SW 1271 (cell line): ENCODE measurements at regions not wholly inside any gene's neighbourhood (a gene's known extent, or its start where the extent isn't known, plus 50 kb on each side); places are given as distances from the start of the nearest gene placed in this dataset.
A peak's percentile ranks its signal among the peaks of the same experiment; 100 is the strongest.
"Not testable (repeated sequence)": the region's sequence is repeated elsewhere in the genome, so short reads cannot be mapped to it uniquely, and the experiment has no call there.

ENCODE experiments used
- DNase-seq, 2 experiments: peaks; one replicate each; lab custom pipeline; 2025; lab: John Stamatoyannopoulos, UW

DNA sequence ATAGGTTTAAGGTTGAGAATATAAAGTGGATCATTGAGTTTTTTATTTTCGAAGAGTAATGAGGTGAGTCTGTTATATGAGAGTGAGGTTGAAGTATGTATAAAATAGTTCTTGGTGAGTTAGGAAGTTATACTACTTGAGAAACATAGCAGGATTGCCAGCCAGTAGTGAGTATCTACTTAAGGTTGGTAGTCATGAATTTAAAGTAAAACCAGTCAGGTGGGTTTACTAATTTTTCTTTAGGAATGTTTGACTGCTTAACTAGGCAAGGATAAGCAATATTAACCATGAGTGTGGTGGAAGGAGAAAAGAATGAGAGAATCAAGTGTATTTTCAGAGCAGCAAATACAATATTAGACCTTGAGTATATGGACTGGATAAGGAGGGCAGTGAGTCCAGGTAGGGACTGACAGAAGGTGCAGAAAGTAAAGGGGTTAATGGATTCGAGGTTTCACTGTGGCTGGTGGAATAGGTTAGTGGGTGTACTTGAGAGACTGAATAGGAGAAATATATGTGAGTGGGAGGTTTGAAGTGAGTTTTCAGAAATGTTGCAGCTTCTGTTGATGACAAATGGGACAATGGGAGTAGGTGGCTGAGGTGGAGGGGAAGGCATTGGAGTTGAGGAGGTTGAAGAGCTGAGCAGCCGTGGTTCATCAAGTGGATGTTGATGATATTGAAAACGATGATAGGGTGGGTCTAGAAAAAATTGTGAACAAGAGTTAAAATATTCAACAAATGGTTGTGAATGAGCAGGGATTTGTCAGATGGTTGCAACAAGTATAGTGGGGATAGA lies 232.5 kb upstream of the ASCC3 start:
- no peak for DNase-seq

DNA sequence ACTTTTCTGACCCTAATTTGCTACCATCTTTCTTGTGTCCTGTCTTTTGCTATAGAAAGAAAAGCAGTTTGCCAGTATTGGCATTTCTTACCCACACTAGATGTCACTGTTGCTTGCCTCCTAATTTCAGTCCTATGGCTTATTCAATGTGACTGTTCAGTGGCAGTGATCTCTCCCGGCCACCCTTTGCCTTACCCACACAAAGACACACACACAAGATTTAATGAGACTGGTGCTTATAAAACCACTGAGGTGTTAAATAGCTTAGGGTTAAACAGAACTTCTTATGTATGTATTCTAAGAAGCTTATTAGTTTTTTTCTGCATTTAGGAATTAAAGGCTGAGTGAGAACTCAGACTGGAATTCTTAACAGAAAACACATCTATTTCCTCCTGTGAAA lies 233.6 kb upstream of the ASCC3 start:
- peak in 1 of 2 experiments; percentile 32 for DNase-seq

DNA sequence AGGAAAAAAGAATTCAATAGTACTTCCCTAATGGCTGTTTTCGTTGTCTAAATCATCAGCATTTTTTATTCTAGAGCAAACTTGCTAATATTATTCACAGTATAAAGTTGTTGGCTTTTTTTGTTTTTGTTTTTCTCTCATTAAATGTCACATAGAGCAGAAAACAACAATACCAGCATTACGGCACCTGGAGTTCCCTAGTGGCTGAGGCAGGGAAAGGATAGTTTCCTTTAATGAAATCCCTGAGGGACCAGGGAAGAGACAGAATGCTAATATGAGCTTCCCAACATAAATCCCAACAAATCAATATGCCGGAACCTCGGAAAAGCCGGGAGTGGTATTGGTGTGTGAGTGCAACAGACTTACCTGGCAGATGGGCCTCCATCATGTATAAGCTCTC lies 235.2 kb upstream of the ASCC3 start:
- DNase-seq = no peak

DNA sequence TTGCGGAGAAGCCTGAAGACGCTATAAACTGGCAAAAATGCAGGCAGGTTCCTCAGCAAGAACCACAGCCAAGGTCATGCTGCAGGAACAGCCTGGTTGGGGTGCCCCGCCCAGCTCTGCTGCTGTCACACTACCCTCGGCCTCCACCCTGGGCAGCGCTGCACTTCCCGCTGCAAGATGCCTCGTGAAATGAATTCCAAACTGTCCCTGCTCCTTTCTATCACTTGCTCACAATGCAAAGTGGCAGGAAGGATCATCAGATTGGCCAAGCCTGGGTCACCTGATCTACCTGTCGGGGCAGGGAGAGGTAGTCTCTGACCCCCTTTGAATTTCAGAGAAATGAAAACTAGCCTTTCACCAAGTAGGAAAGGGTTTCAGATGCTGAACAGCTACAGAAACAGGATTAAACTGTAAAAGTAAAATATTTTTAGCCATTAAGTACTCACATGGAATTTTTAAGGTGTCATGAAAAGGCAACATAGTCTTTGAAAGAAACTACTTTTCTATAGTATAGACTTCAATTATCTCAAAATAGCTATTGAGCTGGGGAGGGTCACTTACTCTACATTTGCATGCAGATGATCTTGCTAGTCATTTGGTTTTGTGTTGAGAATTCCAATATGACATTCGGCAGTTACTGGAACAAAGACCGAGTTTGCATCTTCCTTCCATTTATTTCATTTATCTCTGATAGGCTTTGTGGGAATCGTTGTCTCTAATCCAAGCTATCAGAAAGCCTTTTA lies 236.4 kb upstream of the ASCC3 start:
- DNase-seq = no peak

DNA sequence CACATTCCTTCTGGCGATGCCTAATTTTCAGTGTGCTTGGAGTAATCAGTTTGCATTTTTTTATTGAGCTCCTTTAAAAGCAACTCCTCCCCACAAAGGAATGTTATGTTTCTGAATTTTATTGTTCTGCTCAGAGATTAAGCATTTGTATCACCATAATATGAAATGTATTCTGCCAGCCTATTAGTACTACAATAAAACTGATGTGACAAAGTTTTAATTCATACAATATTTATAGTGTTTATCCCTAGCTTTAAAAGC lies 236.9 kb upstream of the ASCC3 start:
- DNase-seq = no peak

DNA sequence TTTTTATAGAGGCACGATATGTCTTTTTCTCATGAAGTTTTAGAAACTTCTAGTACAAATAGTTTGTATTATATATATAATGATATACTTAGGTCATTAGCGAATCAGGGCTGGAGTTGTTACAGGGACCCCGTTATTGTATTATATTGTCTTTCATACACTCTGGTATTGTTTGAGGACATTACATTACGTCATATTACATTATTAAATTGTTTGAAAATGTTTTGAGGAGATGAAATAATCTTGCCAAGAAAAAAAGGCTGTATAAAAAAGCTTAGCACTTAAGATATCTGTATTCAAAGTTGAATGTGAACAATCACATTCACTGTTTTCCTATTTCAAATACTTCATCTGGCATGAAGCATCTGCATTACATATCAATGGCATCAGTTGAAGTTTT lies 239.6 kb upstream of the ASCC3 start:
- DNase-seq = no peak

DNA sequence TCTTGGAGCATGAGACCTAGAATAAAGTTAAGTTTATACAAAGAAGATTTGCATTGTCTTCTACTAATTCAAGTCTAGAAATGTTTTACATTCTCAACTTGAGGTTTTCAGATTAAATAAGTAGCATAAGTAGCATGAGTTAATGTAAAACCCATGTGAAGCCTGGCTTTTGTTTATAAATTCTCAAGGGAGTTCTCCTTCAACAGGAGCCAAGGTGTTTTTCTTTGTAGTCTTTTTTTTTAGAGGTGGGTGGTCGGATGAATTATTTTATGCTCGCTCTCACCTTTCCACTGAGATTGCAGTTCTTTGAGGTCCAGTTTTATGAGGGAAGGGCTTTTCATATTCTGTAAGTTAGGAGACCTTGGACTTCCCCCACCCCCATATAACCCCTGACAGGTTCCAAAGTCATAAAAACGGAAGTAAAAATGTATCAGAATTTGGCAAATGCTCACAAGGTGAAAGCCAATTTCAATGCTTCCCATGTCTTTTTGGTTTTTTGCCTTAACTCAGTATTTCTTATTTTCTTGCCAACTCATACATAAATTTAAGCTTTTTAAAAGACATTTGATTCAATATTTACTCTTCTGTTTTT lies 244.3 kb upstream of the ASCC3 start:
- no peak for DNase-seq

DNA sequence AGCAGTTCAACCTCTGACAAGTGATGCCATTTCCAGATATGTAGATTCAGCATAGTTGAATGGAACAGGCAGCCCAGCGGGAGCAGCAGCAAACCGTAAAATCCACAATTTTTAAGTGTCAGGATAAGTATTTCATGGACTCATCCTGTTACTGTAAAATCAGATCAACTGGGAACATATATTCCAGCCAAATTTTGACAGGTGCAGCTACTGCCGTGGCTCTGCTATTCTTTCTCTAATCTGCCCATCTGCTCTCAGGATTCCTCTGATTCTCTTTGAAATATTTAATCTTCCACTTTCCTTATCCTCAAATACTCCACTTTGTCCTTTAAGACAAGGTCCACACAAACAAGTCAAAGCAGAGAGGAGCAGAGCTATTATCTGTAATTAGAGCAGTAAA lies 245.4 kb upstream of the ASCC3 start:
- no peak for DNase-seq

DNA sequence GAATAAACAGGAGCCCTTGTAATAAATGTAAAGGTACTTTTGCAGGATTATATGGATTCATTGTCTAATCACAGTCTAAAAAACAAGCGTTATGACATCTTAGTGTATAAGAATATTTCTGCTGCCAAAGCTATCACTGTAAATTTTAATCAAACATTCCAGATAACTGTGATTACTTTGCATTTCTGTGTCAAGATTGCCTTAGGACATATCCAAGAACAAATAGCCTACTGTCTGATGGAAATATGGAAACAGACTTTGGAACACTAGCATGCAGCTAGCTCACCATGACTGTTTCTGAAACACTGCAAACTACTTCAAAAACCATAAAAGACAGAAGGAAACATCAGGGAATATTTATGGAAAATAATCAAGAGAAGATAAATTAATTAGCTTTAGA lies 248.7 kb upstream of the ASCC3 start:
- DNase-seq = no peak

DNA sequence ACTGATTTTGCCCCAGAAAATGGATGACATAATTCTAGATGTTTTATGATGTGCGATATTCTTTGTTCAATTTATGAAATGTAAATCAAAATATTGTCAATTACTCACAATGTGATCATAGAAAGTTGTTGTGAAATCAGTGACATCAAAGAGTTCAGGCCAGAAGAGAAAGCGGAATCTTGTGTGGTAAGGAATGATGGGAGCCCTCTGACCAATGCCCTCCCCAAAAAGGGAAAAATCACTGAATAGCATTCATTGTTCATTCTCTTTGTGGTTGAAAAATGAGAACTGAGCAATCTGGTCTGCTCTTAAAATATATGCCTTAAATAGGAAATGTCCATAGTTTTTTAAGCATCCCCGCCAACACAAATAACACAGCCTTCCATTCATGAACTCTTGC lies 247.1 kb upstream of the GRIK2 start:
- no peak for DNase-seq

DNA sequence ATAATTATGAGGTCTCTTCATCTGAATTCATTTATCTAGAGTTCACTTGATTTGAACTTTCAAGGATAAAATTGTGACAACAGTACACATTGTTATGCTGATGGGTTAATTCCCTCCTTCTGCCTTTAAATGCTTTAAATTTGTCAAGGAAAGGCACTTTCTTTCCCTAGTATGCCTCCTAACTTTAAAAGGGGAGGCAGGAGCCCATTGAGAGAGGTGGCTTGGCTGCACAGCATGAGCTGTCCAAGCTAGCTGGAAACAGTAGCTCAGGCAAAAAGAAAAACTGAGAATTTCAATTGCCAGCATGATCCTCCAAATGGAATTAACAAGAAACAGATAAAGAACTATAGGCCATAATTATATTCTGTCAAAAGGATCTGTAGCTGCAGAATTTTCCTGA lies 243.3 kb upstream of the GRIK2 start:
- no peak for DNase-seq

DNA sequence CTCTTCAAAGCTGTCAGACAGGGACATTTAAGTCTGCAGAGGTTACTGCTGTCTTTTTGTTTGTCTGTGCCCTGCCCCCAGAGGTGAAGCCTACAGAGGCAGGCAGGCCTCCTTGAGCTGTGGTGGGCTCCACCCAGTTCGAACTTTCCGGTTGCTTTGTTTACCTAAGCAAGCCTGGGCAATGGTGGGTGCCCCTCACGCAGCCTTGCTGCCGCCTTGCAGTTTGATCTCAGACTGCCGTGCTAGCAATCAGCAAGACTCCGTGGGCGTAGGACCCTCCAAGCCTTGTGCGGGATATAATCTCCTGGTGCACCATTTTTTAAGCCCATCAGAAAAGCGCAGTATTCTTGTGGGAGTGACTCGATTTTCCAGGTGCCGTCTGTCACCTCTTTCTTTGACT lies 235.9 kb upstream of the GRIK2 start:
- DNase-seq = not testable (repeated sequence)

DNA sequence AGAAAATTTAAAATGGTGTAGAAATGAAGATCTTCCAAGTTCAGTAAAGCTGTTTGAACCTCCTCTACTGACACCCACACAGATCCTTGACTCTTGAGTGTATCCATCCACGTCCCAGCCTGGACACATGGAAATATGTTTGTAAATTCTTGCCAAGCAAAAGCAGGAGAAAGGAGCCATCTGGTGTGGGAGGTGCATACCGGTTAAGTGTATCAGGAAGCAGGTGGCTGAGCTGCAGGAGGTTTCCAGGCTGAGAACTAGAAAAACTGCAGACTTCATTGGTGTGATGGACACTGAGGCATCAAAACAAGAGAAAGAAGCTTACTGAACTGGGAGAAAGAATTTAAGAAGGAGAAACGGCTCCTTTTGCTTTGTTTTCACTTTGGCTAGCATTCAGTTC lies 229.9 kb upstream of the GRIK2 start:
- no peak for DNase-seq

DNA sequence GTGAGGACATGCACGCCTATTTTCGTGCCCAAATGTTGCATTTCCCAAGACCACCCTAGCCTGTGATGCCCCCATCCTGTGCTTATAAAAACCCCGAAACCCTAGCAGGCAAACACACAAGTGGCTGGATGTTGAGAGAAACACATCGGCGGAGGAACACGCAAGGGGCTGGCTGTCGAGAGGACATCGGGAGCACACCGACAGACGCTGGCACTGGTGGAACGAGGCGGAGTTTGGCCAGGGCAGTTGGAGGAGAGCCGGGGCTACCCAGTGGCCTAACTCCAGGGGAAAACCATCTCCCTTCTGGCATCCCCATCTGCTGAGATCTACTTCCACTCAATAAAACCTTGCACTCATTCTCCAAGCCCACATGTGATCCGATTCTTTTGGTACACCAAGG lies 225.9 kb upstream of the GRIK2 start:
- DNase-seq = no peak

DNA sequence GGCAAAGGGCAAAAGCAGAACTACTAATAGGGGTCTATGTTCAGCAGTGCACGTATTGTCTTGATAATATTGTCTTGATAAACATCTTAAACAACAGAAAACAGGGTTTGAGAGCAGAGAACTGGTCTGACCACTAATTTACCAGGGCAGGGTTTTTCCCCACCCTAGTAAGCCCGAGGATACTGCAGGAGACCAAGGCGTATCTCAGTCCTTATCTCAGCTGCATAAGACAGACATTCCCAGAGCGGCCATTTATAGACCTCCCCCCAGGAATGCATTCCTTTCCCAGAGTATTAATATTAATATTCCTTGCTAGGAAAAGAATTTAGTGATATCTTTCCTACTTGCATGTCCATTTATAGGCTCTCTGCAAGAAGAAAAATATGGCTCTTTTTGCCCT lies 222.5 kb upstream of the GRIK2 start:
- not testable (repeated sequence) for DNase-seq

DNA sequence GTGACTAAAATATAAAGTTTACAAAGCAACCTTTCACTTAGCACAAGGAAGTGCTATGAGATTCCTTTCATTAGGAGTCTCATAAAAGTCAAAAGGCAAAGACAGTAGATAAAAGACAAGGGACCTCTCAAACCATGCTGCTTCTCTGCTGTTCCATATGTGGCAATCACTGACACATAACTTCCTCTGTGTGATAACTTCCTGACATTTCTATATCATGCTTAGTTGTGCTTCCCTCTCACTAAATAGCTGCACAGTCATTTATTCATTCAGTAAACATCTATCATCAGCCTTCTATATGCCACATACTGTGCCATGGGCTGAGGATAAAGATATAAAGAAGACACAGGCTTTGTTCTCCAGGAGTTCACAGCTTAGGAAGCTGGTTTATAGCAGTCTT lies 214.8 kb upstream of the GRIK2 start:
- DNase-seq = no peak

DNA sequence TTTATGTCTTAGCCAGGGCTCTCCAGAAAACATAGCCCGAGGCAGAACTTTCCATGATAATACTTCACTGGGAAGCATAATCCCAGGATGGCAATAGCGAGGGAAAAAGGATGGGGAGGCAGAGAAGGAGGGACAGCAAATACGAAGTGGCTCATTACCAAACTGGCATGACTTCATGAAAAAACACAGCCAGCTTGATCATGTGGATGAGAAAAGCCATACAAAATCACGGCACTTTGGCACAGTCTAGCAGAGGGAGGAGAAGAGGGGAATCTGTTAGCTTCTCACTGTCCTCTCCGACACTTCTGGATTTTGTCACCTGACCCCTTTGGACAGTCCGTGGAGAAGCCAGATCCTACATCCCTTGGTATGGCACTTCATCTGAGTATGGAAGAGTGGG lies 212.5 kb upstream of the GRIK2 start:
- no peak for DNase-seq

DNA sequence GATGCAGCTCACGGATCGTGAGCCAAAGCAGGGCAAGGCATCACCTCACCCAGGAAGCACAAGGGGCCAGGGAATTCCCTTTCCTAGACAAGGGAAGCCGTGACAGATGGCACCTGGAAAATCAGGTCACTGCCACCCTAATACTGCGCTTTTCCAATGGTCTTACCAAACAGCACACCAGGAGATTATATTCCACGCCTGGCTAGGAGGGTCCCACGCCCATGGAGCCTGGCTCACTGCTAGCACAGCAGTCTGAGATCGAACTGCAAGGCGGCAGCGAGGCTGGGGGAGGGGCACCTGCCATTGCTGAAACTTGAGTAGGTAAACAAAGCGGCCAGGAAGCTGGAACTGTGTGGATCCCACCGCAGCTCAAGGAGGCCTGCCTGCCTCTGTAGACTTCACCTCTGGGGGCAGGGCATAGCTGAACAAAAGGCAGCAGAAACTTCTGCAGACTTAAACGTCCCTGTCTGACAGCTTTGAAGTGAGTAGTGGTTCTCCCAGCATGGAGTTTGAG lies 205.2 kb upstream of the GRIK2 start:
- not testable (repeated sequence) for DNase-seq

DNA sequence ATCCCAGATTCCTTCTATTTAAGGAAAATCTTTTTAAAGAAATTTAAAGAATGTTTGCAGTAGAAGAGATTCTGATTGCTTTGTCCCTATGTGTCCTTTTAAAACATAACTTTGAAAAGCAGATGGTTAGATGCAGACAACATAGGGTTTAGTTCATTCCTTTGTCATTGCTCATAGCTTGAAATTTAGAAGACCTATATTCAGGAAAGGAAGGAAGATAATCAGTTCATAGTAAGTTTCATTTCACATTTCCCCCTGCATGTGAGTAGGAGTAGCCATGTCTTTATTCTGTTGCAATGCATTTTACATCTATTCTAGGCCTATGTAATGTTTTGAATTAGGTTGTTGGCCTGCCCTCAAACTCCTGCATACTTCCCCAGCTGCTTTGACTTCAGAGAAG lies 197.9 kb upstream of the GRIK2 start:
- no peak for DNase-seq

DNA sequence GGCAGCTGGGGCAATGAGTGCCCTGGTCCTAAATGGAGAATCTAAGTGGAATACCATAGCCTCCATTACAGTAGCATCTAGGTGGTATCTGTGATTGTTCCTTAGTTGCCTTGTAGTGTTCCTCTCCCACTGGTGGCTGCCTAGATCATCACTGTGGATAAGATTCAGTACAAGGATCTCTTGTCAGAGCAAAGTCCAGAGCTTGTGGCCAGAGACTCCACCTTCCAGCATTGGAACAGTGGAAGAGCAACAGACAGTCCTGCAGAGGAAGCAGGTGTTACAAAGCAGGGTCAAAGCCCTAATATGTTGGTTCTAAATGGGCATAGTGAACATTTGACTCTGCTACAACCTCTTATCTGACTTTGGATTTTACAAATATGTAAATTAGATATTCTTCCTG lies 194.1 kb upstream of the GRIK2 start:
- DNase-seq = no peak

DNA sequence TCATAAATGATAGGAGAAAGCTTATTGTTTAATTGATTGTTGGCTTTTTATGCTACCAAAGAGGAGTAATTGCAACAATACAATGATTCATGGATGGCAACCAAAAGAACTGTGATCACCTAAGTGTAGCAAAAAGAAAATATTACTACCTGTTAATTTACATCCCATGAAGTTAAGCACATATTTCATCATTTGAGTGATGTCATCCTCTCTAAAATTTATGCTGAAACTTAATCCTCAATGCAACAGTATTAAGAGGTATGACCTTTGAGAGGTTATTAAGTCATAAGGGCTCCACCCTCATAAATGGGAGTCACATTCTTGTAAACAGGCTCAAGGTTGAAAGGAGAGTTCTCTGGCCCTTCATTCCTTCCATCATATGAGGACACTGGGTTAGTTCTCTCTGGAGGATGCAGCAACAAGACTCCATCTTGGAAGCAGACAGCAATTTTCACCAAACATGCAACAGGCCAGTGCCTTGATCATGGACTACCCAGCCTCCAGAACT lies 190.6 kb upstream of the GRIK2 start:
- DNase-seq = no peak

DNA sequence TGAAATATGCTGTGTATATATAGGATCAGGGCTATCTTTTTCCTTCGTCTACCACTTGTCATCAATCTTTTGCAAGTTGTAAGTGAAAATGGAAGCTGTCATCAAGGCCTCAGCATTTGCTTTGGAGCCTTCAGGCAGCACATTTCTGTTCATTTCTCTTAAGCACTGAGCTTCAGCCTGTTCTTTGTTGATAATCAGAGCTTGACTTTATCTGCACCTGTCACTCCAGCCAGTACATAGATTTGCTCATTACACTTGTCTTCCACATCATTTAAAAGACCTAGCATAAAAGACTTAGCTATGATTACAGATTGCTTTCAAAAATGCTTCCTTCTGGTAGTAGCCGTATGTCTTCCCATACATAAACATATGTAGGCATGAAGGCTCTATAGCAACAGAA lies 189.8 kb upstream of the GRIK2 start:
- DNase-seq = no peak

DNA sequence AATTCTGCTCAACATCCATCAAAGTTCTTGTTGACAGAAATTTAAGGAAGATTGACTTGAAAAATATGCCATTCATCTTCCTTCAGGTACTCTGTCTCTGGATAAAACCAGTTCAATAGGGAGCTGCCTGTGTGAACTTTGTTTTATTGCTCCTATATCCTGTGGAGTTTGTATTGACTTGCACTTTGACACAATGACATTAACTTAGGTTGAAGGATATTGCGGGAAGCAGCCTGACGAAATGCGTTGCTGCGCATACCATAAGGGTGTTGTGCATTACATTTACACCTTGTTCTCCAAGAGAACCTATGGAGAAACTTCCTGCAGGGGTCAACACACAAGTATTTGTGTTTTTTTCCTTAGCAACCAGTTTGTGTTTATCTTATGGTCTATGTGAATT lies 185.4 kb upstream of the GRIK2 start:
- DNase-seq = no peak
